GM19463 (cell line): ENCODE measurements at regions not wholly inside any gene's neighbourhood (a gene's known extent, or its start where the extent isn't known, plus 50 kb on each side); places are given as distances from the start of the nearest gene placed in this dataset.

ENCODE experiments used
- ATAC-seq: cut with Tn5 transposase; IDR thresholded peaks from one replicate; pipeline ENCODE4 v1.9.1; 2021; ENCODE audit warnings: mild to moderate bottlenecking, moderate library complexity; ENCODE audit not compliant: unreplicated experiment

- no peak for ATAC-seq
Measured at GRCh38 chr6:169083508-169083874, 170.2 kb downstream of the THBS2 start.

DNA sequence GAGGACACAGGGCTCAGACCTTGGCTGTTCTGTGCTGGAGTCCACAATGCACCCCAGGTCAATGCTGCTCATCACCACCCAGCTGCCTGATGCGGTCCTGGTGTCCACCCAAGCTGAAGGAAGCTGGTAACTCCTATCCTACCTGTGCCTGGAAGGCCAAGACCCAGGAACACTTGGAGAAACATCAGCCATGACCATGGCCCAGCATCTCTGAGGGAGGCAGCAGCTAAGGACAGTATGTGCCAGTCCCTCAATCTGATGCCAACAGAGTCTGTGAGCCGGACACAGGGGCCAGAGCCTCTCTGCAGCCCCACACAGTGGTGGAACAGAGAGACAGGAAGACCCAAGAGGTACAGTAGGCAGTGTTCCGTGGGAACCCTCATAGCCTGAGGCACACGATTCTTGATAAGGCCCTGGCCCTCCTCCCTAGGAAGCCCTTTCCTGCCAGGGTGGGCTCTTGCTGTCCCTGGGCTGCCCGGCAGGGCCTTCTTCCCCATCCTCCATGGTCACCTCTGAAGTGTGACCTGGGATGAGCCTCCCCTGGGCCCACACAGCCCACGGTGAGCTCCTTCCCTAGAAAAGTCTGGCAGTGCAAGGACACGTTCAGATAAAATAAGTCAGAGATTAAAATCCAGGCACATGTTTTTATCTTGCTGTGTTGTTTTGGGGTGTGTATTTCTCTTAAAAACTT is 170.7 kb downstream of the THBS2 start:
- ATAC-seq = no peak

DNA sequence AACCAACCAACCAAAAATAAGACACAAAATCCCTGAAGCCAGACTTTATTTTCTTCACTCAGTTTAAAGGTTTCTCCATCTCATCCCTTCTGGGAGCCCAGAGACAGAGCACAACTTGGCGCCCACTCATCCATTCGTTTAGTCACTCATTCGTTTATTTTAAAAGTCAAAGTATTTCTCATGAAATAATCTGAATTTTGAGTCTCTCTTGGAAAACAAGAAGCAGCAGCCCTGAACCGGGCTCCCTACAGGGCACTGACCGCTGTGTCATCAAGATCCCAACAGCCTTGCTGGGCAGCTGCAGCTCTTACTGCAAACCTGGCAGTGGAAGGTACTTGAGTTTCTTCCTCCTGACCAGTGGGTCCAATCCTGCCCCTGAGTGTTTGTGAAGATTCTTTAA is 171.6 kb downstream of the THBS2 start:
- ATAC-seq = no peak

DNA sequence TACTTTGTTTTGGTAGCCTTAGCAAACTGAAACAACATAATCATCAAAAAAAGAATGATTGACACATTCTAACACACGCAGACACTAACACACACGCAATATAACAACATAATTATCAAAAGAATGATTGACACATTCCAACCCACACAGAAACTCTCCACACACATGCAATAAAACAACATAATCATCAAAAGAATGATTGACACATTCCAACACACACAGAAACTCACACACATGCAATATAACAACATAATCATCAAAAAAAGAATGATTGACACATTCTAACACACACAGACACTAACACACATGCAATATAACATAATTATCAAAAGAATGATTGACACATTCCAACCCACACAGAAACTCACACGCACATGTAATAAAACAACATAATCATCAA is 172.4 kb downstream of the THBS2 start:
- no peak for ATAC-seq

DNA sequence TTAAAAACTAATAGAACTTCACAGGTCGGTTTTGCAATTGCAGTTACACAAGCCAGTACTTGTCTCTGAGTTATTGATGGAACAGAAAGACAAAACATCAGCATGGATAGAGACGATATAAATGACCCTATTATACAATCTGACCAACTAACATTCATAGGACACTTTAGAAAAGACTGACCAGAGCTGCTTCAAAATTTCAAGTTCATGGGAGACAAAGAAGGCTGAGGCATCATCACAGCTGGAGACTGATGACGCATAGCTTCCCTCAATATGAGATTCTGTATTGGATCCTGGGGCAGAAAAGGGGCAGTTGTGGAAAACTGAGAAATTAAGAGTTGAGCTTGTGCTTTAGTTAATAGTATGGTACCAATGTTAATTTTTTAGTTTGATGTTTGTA is 174.0 kb downstream of the THBS2 start:
- ATAC-seq = no peak

DNA sequence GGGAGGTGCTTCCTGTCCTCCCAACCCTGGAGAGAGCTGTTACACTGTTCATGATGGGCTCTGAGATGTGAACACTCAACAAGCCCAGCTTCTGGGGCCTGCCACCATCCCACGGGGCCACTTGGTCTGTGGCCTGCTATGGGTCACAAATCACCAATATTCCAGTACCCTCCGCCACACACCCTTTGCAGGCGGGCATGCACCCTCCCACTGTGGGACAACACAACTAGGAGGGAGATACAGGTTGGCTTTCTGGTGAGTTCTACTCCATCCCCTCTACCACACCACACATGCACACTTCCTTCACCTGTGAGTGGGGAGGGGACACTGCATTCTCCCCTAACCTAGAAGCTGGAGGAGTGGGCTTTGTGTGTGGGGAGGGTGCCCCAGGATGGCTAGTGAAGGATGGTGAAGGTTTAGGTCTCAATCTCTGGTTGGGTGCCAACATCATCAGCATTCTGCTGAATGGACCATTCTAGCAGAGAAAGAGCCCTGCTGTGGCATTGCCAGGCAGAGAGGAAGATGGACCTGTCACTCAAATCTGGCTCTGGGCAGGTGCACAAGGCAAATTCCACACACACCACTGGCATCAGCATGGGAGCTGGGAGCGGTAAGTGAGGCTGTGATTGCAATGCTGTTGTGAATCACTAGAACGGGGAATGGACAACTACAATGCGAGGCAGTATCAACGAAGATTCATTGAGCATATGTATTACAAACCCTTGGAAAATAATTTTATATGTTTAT is 175.1 kb downstream of the THBS2 start:
- ATAC-seq = no peak

DNA sequence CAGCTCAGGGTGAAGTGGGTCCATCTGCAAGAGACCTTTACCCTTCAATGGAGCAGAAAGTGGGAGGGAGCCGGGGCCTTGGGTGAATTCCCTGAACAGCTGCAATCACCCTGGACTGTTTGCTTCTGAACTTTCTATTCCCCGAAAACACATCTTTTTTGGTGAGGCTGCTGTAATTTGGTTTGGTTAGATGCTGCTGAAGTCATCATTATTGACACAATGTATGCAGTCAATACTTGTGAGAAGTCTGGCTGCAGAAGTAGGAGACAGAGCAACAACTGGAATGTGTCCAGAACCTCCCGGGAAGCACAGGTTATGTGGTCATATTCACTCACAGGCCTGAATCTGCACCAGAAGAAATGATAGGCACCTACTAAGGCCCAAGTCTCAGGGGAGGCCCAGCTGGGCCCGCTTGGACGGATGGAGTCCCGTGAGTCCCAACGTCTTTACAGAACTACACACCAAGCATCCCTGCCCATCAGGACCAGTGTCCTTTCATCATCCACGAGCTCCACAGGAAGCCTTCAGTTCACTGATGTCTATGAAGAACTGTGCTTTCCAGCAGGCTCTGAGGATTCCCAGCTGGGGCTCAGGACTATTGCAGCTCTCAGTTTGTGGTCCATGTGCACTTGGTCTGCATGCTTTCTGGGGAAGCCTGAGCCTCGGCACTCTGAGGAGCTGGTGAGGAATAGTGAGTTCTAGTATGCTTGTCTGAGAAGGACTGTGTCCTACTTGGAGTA is 177.6 kb downstream of the THBS2 start:
- no peak for ATAC-seq

GRCh38 chr6:169075211-169075914 is 178.3 kb downstream of the THBS2 start:
- ATAC-seq = no peak

DNA sequence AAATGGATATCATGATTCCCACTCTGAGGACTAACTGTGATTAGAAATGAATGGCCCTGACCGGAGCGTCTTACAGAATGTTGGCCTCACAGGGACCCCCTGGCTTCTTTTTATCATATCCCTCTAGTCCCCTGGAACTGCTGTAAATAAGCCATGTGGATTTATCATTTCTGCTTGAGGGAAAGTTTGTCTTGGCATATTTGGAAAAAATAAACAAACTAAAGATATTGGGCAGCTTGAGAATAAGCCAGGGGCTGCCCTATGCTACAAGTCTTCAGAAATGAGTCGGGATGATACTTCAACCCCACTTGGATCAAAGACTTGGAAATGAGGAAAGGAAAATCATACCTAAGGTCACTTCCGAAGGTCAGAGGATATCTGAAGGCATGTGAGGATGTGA is 179.1 kb downstream of the THBS2 start:
- no peak for ATAC-seq

DNA sequence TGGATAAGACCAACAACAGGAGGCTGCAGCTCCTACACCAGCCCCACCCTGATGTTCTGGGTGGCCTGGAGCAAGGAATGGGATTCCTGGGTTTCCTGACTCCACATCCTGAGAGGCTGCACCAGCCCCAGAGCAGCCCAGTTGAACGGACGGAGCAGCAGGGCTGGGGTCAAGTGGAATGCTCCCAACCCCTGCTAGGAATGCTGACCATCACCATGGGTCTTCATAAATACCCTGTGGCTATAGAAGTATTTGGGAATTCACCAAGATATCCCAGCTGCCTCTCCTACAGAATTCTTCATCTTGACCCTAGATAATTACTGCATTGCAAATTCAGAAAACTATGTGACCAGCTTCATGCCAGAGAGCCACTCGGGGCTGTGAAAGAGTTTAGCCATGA is 180.3 kb downstream of the THBS2 start:
- ATAC-seq = no peak

DNA sequence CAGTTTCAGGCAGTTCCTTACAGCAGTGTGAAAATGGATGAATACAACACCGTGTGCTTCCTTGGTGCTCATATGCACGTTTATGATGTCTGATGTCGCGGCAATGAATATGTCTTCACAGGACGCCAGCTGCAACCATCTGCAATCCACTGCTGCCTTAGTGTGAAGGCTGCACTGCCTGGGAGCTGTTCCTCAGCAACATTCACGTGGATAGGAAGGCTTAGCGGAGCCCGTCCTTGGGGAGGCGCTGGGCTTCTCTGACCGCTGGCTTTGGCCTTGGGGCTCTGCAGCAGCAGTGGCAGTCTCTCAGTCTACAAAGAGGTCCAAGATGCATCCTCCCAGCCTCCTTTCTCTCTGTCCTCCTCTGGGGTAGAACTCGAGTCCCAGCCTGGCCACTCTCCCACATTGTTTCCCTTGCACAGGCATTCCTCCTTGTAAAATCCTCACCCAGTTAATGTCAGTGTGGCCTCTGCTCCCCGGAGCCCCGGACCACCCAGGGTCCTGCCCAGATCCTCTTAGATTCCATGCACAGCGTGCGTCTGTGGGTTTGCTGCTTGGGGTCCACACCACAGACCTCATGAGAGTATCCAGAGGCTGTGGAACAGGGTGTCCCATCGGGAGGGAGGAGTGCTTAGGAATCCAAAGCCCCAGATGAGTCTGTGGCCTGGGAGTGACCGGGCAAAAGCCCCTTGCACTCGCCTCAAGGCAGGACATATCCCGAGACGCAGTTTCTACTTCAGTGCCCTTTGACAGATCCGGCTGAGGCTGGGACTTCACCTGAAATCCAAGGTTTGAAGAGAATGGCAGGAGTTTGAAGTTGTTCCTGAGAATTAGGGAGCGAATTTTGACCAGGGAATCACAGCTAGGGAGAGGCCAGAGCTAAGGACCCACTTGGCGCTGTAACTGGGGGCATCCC is 181.3 kb downstream of the THBS2 start:
- ATAC-seq = no peak

GRCh38 chr6:169071394-169071793 is 182.3 kb downstream of the THBS2 start:
- no peak for ATAC-seq

DNA sequence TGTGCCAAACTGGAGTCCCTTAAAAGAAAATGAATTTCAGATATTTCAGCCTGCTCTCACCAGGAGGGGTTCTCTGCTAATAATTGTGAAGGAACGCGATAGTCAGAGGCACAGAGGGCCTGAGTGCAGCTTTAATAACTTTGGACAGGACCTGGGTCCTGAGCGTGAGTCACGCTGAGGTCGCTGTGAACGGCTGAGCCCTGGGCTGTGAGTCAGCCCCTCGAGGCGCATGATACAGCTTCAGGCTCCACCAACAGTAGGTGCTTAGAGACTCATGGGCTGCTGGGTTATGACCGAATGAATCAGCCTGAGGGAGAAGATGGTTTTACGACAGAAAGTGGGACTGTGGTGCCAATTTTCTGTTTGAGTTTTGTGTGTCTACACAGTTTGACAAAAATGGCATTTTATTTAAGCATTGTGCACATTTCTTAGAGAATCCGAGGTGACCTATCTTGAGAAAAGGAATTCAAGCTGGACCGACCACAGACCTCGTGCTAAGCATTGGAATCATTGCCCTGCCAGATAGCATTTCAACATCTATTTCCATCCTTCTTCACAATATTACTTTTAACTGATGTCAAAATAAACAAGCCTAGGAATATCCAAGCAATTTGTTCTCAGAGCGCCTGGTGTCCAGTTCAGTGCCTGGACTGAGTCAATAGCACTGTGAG is 183.0 kb downstream of the THBS2 start:
- ATAC-seq = no peak

- ATAC-seq = no peak
Measured at GRCh38 chr6:169069356-169069755, 184.3 kb downstream of the THBS2 start.

GRCh38 chr6:169064194-169064593 is 189.5 kb downstream of the THBS2 start:
- no peak for ATAC-seq

GRCh38 chr6:169062272-169062671 is 191.4 kb downstream of the THBS2 start:
- ATAC-seq = no peak

DNA sequence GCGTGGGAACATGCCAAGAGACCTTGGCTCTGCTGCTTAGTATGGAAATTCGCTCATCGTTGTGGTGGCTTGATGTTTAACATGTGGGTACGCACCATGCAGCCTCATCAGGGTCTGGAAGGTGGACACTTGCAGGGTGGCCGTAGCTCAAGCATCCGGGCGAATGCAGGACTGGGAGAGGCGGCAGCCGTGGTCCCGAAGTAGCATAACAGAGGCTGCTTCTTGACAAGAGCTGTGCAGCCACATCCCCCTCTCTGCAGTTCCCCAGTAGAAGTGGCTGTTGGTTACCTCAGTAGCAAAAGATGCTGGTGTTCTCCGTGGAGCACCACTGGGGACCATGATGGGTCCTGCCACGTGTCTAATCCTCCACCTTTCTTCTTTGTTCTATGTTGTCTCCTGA is 195.0 kb downstream of the THBS2 start:
- no peak for ATAC-seq

DNA sequence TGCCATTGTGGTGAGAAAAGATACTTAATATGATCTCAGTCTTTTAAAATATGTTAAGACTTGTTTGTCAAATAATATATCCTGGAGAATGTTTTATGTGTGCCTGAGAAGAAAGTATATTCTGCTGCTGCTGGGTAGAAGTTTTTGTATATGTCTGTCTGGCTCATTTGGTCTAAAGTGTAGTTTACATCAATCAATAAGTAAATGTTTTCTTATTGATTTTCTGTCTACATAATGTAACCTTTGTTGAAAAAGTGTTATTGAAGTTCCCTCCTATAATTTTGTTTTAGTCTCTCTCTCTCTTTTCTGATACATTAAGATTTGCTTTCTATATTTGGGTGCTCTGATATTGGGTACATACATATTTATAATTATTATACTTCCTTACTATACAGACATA is 201.2 kb downstream of the THBS2 start:
- ATAC-seq = no peak

DNA sequence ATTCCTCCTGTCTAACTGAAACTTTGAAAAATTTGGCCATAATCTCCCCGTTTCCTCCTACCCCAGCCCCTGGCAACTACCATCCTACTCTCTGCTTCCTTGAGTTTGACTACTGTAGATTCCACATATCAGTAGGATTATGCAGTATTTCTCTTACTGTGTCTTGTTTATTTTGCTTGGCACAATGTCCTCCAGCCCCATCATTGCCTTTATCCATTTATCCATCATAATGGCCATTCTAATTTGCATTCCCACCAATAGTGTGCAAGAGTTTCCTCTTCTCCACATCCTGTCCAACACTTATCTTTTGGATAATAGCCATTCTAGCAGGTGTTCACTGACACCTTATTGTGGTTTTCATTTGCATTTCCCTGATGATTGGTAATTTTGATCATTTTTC is 202.3 kb downstream of the THBS2 start:
- no peak for ATAC-seq

DNA sequence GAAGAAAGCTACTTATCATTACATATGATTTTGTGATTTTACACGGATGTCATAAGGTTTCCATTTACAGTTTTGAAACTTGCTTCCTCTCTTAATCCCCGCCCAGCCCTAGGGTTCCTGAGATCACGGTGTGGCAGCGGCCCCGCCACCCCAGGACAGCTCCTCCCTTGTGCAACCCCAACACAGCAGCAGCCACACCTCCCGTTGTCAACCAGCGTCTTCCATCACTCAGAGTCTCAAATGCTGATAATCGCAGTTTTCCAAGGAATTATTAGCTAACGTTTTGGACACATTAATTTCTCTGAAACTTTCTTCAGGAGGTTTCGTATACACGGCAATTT is 204.8 kb downstream of the THBS2 start:
- ATAC-seq = no peak
